ENCODE measurements at regions not wholly inside any gene's neighbourhood (a gene's known extent, or its start where the extent isn't known, plus 50 kb on each side); places are given as distances from the start of the nearest gene placed in this dataset.

DNA sequence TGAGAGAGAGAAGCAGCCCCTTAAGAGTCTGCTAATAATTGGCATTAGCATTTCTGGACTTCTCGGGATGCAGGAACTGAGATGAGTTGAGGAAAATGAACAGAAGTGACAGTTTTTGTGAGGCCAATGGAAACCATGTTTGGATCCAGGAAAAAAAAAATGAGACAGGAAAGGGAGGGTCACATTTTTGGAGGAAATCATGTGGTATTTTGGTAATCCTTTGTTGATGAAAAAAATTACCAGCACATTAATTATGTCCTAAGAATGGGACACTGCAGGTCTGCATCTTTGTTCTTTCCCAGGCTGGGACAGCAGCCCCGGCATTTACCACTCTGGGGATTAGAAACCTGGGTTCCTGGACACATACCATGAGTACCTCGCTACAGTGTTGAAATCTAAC lies 109.9 kb upstream of the ZFHX3 start:
- no peak for DNase-seq (ENCODE audit: low read depth in 3 of 3)

DNA sequence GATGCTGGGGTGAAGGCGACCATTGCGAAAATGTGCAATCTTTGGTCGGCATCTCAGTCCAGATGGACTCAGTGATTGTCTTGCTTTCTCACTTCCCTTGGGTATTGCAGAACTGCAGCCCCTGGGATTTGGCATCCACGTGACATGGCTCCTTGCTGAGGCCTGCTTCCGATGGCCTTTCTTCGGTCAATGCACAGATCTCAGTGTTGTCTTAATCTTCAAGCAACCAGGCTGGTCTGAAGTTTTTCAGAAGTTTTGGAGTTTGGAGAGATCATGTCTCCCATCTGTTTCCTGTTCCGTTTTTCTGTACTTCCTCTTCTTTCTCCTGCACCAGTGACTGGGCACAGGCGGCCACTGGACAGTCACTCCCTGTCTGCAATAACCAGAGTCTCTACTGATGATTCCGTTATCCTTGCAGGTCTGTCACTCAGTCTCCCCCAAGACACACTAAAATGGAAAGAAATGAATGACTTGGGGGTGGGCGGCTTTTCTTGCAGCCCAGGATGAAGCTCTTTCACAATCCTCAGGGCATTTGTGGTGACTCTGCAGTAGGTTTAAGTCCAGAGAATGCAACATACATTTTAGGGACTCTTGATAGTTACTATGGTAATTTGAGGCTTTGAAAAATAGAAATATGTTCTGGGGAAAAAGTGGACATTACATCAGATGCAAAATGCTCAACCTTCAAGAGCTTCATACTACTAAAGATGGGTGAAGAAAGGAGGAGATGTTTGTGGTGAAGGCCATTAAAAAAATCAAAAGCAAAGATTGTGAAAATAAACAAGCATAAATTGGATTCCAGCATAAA lies 106.3 kb upstream of the ZFHX3 start:
- DNase-seq (ENCODE audit: low read depth in 3 of 3), result no peak

DNA sequence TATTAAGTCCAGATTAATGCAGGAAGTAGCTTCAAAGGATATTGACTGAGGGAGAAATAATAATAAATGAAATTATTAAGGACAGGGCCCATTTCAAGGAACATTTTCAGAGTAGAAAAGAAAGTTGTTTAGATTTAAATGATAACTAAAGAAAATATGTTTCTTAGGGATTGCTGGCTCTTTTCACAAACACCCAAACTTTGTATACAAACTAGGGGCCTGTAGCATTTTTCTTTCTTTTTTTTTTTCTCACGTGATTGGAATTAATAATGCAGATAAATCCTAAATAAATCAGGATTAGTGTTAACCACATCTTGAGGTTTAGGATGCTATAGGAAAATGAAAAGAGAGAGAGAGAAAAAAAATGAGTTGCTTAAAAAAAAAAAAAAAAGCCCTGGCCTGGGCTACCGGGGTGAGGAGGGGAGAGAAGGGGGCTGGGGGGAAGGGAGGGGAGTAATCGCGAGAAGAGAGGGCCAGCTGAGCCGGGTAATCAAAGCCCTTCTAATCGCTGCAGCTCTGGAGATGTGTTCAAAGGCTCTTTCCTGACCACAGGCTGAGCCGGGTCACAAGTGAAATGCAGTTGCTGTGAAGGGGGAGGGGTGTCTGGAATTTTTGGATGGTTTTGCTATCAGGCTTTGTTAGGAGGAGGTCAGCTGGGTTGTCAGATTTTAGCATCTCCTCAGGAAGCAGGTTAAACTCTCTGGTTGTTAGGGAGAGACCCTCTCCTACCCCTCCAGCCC lies 104.6 kb upstream of the ZFHX3 start:
- no peak for DNase-seq (ENCODE audit: low read depth in 3 of 3)

DNA sequence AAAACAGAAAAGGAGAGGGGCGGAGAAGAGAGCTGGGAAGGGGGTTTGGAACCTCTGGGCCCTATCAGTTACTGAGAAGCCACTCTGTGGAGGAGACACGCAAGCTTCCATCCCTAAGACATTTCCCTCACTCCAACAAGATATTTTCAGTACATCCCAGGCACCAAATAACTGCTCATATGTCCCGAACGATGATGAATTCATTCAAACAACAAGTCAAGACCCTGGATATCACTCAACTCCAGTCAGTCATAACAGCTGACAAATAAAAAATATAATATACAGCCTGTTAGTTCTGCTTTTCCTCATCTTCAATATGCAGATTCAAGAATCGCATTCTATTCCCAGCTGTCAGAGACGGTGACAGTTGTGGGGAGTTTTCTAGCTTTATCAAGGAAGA lies 104.0 kb upstream of the ZFHX3 start:
- no peak for DNase-seq (ENCODE audit: low read depth in 3 of 3)

DNA sequence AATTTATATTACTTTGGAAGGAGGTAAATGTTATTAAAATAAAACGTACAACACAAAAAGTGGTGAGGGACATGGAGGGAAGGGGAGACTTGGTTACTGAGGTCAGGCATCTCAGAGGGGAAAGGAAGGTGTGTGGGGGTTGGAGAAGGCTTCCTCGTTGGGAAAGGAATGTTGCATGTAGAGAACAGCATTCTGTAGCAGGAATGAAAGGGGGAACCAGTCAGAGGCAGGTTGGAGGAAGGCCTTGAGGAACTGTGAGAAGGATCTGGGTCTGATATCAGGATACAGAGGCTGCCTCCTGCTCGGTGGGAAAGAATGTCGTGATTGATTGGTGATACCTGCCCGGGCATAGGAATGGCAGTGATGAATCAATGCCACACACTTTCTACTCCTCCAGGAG lies 103.3 kb upstream of the ZFHX3 start:
- DNase-seq (ENCODE audit: low read depth in 3 of 3), result no peak

DNA sequence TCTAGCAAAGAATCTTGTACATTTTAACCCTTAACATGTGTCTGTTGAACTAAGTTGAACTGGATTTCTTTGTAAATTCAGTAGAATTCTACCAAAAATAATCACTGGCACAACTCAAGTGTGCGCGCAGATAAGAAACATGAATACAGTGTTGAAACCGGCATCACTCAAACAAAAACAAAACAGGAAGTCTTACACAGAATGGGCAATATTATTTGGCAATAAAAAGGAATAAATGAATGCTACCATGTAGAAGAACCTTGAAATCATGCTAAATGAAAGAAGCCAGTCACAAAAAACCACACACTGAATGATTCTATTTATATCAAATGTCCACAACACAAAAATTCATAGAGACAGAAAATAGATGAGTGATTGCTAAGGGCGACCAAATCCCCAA lies 102.9 kb upstream of the ZFHX3 start:
- no peak for DNase-seq (ENCODE audit: low read depth in 3 of 3)

DNA sequence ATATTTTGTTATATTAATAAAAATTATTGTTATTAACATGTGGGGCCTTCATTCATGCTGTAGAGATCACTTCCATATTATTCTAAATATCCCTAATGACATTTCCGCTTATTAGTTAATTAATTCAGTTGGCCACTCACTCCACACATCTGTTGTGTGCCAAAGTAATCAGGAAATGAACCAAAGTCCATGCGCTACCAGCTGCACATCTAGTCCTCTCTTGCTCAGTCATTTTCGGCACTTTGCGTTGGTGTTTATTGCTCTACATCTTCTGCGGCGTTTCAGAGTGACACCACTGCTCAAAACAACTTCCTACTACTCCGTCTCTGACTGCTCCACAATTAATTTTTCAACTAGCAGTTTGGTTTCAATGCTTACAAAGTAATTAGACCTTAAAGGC lies 101.4 kb upstream of the ZFHX3 start:
- no peak for DNase-seq (ENCODE audit: low read depth in 3 of 3)

DNA sequence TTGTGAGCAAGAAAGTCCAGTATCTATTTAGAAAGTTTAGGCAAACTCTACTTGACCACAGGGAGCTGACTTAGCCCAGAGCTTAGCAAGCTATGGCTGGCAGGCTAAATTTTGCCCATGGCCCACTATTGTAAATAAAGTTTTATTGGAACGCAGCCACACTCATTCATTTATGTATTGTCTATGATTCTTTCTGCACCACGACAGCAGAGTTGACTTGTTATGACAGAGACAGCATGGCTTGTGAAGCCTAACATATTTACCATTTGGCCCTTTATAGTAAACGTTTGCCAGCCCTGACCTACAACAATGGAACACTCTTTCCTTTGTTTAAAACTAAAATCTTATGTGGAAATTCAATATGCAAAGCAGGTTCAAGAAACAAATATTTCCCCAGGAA lies 100.0 kb upstream of the ZFHX3 start:
- DNase-seq (ENCODE audit: low read depth in 3 of 3), result no peak

DNA sequence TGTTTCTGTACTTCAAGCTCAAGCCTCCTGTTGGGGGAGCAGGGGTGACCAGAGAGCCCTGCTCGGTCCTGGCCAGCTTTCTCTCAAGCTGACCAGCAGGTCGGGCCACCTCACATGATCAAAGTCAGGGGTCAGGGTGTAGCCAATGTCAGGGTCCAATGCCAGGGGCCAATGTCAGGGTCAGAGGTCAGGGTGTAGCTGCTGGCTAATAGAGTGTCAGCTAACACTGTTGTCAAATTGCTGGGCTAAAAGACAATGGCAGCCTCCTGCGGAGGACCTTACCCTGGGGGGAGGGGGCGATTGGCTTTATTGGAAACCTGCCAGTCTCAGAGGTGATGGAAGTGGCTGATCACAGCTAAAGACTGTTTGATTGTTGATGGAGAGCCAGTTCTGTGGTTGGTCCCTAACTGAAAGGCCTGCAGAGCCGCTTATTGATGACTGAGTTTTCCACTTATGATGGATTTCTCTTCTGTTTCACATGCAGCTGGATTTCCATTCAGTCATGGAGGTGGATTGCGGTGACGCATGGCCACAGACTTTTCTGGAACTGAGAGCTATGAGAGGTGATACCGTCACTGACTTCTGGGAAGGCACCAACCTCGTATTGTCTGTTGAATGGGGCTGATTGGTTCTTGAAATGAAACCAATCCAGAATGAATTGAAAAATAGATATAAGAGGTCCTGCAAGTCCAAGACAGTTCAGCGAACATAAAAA lies 97.4 kb upstream of the ZFHX3 start:
- DNase-seq (ENCODE audit: low read depth in 3 of 3), result no peak

DNA sequence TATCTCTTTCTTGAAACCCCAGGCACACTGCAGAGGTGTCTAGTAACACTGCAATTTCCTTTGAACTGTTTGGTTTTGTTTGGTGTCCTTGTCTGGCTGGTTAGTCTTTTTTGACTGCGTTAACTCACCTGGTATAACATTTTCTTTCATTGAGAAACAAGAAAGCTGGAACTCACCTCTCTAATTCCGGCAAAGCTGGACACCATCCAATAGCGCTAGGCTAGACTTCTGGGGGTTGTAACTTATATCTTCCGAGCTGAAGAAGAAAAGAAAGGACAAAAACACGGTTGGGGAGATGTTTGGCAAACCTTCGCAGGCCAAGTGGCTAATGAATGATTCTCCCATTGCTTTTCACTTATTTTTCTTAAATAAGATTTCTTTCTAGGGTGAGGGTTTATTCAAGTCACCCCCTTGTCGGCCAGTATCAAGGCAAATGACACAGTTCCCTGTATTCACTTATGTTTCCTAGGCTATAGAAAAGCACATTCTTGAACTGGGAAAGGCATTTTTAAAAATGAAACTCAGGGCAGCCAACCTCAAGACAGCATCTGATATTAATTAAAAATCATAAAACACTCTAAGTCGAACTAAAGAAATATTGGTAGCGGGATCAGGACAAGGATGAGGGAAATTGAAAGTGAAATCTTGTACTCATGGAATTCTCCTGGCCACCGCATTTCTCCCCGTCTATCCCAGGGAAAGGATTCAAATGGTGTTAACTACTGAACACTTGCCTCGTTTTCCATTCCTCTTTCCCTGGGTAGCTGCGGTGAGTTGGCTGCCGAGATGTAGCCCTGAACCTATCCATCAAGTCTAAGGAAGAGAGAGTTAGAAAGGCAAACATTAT lies 95.9 kb upstream of the ZFHX3 start:
- no peak for DNase-seq (ENCODE audit: low read depth in 3 of 3)

DNA sequence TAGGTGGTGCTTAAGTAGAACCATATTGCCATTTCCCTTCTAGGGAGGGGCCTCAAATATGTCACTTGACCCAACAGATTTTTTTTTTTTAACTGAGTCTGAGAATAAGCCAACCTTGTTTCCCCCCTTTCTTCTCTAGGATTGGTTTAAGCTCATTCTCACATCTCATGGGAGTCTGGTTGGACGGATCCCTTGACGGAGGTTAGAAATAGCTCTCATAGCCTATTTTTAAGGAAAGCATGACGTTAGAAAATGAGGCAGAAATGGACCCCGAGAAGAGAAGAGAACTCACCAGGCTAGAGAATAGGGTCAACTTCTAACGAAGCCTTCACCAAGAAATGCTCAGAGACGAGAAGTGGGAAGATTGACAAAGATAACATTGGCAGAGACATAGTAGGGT lies 95.1 kb upstream of the ZFHX3 start:
- DNase-seq (ENCODE audit: low read depth in 3 of 3), result no peak

DNA sequence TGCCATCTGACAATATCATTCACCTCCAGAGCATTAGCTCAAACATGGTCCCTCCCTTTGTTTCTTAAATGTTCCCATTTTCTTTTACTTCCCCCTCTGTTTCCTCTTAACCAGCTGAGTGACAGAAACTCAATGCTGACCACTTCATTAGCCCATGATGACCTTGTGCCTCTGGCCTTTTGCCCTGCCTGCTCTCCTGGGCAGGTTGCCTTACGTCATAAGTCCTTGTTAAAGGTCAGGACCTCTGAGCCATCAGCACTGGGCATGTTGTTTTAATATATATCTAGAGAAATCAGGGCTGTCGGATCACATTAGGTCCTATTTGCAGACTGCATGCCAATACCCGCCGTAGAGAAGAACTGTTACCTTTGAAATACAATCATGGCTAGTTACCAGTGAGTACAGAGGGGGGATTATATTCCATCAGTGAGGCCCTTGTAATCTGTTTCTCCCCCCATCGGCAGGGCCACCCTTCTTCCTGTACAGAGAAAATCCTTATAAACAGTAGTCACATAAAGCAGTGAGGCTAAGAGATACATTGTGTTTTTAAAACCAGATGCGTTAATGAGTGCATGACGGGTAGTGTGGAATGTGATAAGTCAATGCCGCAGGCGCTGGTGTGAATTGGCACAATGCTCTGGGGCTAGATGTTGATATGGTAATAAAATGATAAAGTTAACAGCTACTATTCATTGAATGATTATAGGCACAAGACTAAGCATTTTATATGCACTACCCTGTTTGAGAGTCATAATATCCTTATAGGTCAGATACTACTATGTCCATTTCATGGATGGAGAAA lies 94.3 kb upstream of the ZFHX3 start:
- no peak for DNase-seq (ENCODE audit: low read depth in 3 of 3)

DNA sequence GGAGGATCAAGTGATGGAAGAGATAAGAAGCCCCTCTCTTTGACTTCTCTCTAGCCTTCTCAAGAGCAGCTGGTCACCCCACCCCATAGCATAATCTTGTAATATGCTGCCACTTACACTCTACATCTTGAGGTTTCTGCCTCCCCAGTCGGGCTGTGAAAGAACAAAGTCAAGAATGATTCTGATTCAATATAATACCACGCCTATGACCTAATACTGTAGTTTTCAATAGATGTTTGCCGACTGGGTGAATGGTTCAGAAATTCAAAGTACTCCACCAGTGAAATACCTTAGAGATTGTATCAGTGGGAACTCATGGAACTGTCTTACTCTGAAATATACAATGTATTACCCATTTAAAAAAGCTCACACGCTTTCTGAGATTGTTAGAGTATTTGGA lies 93.0 kb upstream of the ZFHX3 start:
- no peak for DNase-seq (ENCODE audit: low read depth in 3 of 3)

DNA sequence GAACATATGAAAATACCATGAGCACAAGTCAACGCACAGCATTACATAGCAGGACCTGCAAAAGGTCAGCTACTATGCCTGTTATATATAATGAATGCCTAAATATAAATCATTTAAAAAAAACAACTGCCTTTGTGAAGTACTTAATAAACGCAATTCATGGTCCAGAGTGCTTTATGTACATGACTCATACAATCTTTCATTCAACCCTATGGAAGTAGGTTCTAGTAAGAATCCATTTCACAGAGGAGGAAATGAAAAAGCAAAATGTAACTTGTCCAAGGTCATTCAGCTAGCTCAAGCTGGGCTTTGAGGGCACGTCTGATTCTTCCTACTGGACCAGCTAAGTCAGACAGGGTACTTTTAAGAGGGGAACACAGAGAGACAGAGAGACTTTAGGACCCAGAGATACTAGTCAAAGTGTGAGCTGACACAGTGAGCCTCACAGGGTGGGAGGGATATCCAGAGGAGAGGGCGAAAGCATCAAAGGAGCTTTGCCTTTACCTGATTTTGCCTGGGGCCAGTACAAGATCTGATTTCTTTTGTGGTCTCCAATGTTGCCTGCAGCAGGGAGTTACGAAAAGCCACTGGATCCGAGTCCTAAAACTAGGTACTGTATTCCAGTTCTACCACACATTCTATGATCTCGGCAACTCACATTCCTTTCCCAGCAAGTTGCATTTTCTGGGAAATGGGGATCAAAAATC lies 83.4 kb upstream of the ZFHX3 start:
- no peak for DNase-seq (ENCODE audit: low read depth in 3 of 3)

DNA sequence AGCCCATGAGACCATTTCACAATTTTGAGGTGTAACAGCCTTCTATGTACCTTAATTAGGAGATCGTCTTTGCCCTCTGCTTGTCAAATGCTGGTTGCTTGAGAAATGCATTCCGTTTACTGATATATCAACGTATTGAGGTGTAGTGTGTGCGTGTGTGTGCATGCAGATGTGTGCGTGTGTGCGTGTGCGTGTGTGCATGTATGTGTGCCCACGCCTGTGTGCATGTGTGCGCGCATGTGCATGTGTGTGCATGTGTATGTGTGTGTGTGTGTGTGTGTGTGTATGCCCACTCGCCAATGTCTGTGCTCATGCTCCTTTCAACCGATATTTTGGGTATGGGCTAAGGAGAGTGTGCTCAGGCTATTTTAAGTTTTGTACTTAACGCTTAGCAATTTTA lies 81.5 kb upstream of the ZFHX3 start:
- DNase-seq (ENCODE audit: low read depth in 3 of 3), result no peak

DNA sequence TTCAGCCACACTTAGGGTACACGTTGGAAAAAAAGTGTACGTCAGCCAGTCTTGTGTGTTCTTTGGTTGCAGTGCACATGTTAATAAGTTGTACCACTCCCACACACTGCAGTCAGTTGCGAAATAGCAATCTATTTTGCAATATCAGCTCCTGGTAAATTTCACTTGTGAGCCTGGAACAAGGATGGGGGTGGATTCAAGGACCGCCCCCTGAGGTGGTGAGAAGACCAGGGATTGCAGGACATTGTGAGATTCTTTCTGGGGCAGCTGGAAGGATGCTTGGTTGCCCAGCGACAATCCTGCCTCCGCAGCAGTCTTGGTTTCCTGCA lies 78.6 kb upstream of the ZFHX3 start:
- no peak for DNase-seq (ENCODE audit: low read depth in 3 of 3)

DNA sequence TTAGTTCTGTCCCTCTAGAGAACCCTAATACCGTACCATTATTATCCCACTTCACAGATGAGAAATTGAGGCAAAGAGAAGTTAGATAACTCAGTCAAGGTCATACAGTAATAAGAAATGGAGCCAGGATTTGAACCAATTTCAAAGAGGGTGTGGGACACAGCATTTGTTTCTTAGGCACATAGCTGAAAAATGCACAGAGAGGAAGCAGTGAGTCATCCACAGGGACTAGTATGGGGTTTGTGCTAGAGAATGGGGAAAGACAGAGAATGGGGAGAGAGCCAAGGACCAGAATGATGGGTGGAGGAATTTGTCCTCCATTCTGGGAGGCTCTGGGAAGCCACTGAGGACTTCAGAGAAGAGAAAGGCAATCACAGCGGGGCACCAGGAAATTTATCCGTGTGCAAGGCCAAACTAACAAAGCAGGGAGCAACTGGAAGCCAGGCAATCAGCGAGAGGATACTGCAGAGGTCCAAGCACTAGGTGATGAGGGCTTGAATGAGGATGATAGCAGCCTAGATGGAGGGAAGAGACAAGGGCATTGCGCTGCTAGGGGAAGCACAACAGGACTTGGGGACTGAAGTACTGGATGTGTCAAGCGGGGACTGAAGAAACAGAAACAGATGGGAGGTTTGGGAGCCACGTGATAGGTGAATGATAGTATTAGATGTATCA lies 78.1 kb upstream of the ZFHX3 start:
- DNase-seq (ENCODE audit: low read depth in 3 of 3), result no peak

DNA sequence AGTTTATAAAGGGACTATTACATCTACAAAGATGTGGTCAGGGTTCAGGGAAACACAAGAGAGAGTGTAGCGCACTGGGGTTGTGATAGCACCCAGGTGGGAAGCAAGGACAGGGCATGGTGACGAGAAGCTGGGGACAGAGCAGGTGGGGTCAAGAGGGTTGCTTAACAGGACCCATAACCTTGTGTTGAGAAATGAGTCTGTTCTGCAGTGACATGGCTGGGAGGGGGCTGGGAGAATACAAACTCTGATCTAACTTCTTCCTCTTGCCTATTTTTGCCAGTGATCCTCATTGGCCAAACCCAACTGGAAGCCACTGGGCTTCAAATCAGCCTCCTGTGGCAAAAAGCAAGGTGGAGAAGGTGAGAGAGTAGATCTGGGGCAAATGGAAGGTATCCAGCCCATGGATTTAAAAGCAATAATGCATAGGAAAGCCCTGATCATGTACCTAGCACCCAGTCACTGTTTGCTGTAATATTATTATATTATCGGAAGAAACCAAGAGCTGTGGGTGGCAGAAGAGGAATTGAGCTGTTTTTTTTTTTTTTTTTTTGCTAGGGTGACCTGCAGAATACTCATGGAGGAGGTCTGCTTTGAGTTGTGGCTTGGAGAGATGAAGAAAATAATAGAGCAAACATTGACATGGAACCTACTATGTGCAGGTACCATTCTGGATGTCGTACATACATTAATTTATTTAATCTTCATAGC lies 76.9 kb upstream of the ZFHX3 start:
- DNase-seq (ENCODE audit: low read depth in 3 of 3), result no peak

DNA sequence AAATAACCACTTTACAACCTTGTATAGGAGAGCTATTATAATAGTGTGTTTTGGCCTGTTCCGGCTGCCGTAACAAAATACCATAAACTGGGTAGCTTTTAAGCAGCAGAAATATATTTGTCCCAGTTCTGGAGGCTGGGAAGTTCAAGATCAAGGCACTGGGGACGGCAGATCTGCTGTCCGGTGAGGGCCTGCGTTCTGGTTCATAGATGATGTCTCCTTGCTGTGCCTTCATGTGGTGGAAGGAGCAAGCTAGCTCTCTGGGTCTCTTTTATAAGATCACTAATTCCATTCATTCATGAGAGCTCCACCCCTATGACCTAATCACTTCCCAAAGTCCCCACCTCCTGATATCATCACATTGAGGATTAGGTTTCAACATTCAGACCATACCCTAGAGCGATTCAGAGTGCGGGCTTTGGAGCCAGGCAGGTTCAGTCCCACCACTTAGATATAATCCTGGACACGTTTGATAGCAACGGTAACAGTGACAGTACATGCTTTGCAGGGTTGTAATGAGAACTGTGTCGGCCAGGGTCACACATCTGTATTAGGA lies 76.2 kb upstream of the ZFHX3 start:
- no peak for DNase-seq (ENCODE audit: low read depth in 3 of 3)
